HepG2 (cell line): ENCODE measurements at regions not wholly inside any gene's neighbourhood (a gene's known extent, or its start where the extent isn't known, plus 50 kb on each side); places are given as distances from the start of the nearest gene placed in this dataset.

Source experiments
- ATAC-seq: fragments of 200-7000 bp; cut with Tn5 transposase; 3 replicates; pipeline ENCODE4 v1.9.1; 2020; ENCODE audit warnings: mild to moderate bottlenecking, moderate library complexity
- BruUV-seq: library from RNA; stranded (reverse); fragments of 400-500 nt; replicated peaks from 2 replicates; lab custom pipeline; 2021; lab: Mats Ljungman, UMichigan
- CTCF ChIA-PET: fragments of 300-600 bp; formaldehyde crosslinking; extraction: SDS; loops from one replicate; lab custom pipeline; 2021; ENCODE audit warnings: low total read pairs, inconsistent platforms, low intra/inter-chr PET ratio; lab: Yijun Ruan, JAX
- POLR2A ChIA-PET: fragments of 350-600 bp; sonication (Branson Sonifier 250); formaldehyde crosslinking; loops from one replicate; lab custom pipeline; 2020; ENCODE audit warnings: antibody characterized with exemption, inconsistent platforms; lab: Yijun Ruan, JAX
- DNase-seq: peaks from one replicate; pipeline ENCODE4 v3.0.0-alpha.2; 2015; ENCODE audit warnings: low spot score
- FAIRE-seq: peaks from 3 replicates; lab custom pipeline; 2011; peaks lifted over from hg19 to GRCh38; lab: Jason Lieb, UNC
- H2AFZ ChIP-seq: one replicate; pipeline ENCODE4 v1.6.1; 2011; ENCODE audit warnings: low read length, inconsistent platforms
- H3K27ac ChIP-seq: fragments of 300-600 bp; 3 replicates; pipeline ENCODE4 v1.8.0; 2011; ENCODE audit warnings: mixed run types, mild to moderate bottlenecking, mixed read lengths, low read length, inconsistent platforms; ENCODE audit not compliant: insufficient read depth; ENCODE audit errors: extremely low read length
- H3K27me3 ChIP-seq, 2 experiments: fragments of 200-600 bp in 1 of 2; 2 replicates in 1 of 2; 3 replicates in 1 of 2; pipeline versions ENCODE4 v1.6.0 to v1.8.0; 2011; ENCODE audit warnings: low read length in 2 of 2, mild to moderate bottlenecking in 2 of 2, moderate library complexity in 2 of 2, inconsistent platforms in 1 of 2; ENCODE audit not compliant: insufficient read depth in 2 of 2, control insufficient read depth in 1 of 2
- H3K36me3 ChIP-seq, 2 experiments: fragments of 200-600 bp in 1 of 2; replicated peaks in 1 of 2; 2 replicates in 1 of 2; 3 replicates in 1 of 2; pipeline versions ENCODE4 v1.5.1 to v1.8.0; 2011; ENCODE audit warnings: low read length in 2 of 2, inconsistent platforms in 1 of 2; ENCODE audit not compliant: insufficient read depth in 2 of 2, control insufficient read depth in 1 of 2
- H3K4me1 ChIP-seq: 2 replicates; pipeline ENCODE4 v1.5.1; 2012; ENCODE audit warnings: low read length, inconsistent platforms; ENCODE audit not compliant: insufficient read depth
- H3K4me2 ChIP-seq: 2 replicates; pipeline ENCODE4 v1.6.0; 2011; ENCODE audit warnings: low read depth, low read length, inconsistent platforms
- H3K4me3 ChIP-seq, 3 experiments: fragments of 200-600 bp in 1 of 3; sonication (generic), shearing (Covaris generic) in 1 of 3; replicated peaks in 1 of 3; 2 replicates each; pipeline ENCODE4 v1.5.1; 2011 to 2016; ENCODE audit warnings: low read length in 3 of 3, inconsistent platforms in 2 of 3, low read depth in 2 of 3, mild to moderate bottlenecking in 2 of 3, control low read depth in 1 of 3, mixed read lengths in 1 of 3; ENCODE audit not compliant: insufficient read depth in 1 of 3
- H3K79me2 ChIP-seq: one replicate; pipeline ENCODE4 v1.6.1; 2011; ENCODE audit warnings: low read length, inconsistent platforms; ENCODE audit not compliant: insufficient read depth
- H3K9ac ChIP-seq: 2 replicates; pipeline ENCODE4 v1.6.0; 2011; ENCODE audit warnings: mild to moderate bottlenecking, low read depth, low read length, inconsistent platforms; ENCODE audit not compliant: insufficient read depth
- H3K9me3 ChIP-seq: 2 replicates; pipeline ENCODE4 v1.5.1; 2012; ENCODE audit warnings: mild to moderate bottlenecking, low read length
- H4K20me1 ChIP-seq: 2 replicates; pipeline ENCODE4 v1.6.0; 2011; ENCODE audit warnings: inconsistent platforms, mild to moderate bottlenecking, low read length, moderate library complexity; ENCODE audit not compliant: insufficient read depth
- CREB3 ChIP-seq: sonication (generic); formaldehyde crosslinking; IDR thresholded peaks from 2 replicates; pipeline ENCODE4 v1.5.0; 2020; ENCODE audit warnings: missing genetic modification reagents
- GATAD1 ChIP-seq: IDR thresholded peaks from 2 replicates; pipeline ENCODE4 v1.6.1; 2016; ENCODE audit warnings: missing genetic modification reagents, missing compliant biosample characterization
- GFI1 ChIP-seq: sonication (generic); formaldehyde crosslinking; IDR thresholded peaks from 2 replicates; pipeline ENCODE4 v1.5.0; 2020; ENCODE audit warnings: missing genetic modification reagents, mild to moderate bottlenecking, borderline replicate concordance
- NFE2 ChIP-seq: sonication (generic); formaldehyde crosslinking; IDR thresholded peaks from 2 replicates; pipeline ENCODE4 v1.4.0; 2020; ENCODE audit warnings: missing genetic modification reagents
- NFE2L1 ChIP-seq: sonication (generic); formaldehyde crosslinking; IDR thresholded peaks from 2 replicates; pipeline ENCODE4 v1.4.0; 2020; ENCODE audit warnings: missing genetic modification reagents, mild to moderate bottlenecking, borderline replicate concordance
- NFYB ChIP-seq: sonication (generic); formaldehyde crosslinking; IDR thresholded peaks from 2 replicates; pipeline ENCODE4 v1.4.0; 2020; ENCODE audit warnings: missing genetic modification reagents
- NR3C1 ChIP-seq: sonication (generic); formaldehyde crosslinking; IDR thresholded peaks from 2 replicates; pipeline ENCODE4 v1.4.0; 2020; ENCODE audit warnings: missing genetic modification reagents
- SRY ChIP-seq: sonication (generic); formaldehyde crosslinking; IDR thresholded peaks from 2 replicates; pipeline ENCODE4 v1.8.0; 2022; ENCODE audit warnings: mild to moderate bottlenecking, missing genetic modification reagents
- TSC22D2 ChIP-seq: sonication (generic); formaldehyde crosslinking; IDR thresholded peaks from 2 replicates; pipeline ENCODE4 v1.5.1; 2020; ENCODE audit warnings: missing genetic modification reagents, mild to moderate bottlenecking, borderline replicate concordance
- ZMYM4 ChIP-seq: sonication (generic); formaldehyde crosslinking; IDR thresholded peaks from 2 replicates; pipeline ENCODE4 v1.8.1; 2023; ENCODE audit warnings: mild to moderate bottlenecking, missing genetic modification reagents
- ZNF260 ChIP-seq: sonication (generic); formaldehyde crosslinking; IDR thresholded peaks from 2 replicates; pipeline ENCODE4 v1.4.0; 2020; ENCODE audit warnings: missing genetic modification reagents, low read depth, mild to moderate bottlenecking, borderline replicate concordance
- ZNF30 ChIP-seq: sonication (generic); formaldehyde crosslinking; IDR thresholded peaks from 2 replicates; pipeline ENCODE4 v1.5.0; 2020; ENCODE audit warnings: mild to moderate bottlenecking, missing genetic modification reagents
- ZNF543 ChIP-seq: sonication (generic); formaldehyde crosslinking; IDR thresholded peaks from 2 replicates; pipeline ENCODE4 v1.4.0; 2020; ENCODE audit warnings: mild to moderate bottlenecking, missing genetic modification reagents
- ZSCAN29 ChIP-seq: sonication (generic); formaldehyde crosslinking; conservative IDR thresholded peaks from 2 replicates; pipeline ENCODE4 v1.4.0; 2020; ENCODE audit warnings: mild to moderate bottlenecking, missing genetic modification reagents
- in situ Hi-C: cut with HindIII; loops from 2 replicates; pipeline ENCODE4 v1.10.0; 2017; ENCODE audit warnings: low pct_unique_long_range_greater_than_20kb; ENCODE audit not compliant: extremely low pct_ligation_motif_present
- intact Hi-C: fragments of 100-400 bp; cut with micrococcal nuclease; formaldehyde crosslinking; loops from one replicate; pipeline ENCODE4 v1.10.0; 2022; ENCODE audit not compliant: unreplicated experiment
- TF ChIP-seq, protein P1 (sequence below): sonication (generic); formaldehyde crosslinking; IDR thresholded peaks from 2 replicates; pipeline ENCODE4 v1.4.0; 2020; ENCODE audit warnings: mild to moderate bottlenecking, missing genetic modification reagents
- TF ChIP-seq, protein P2 (sequence below): IDR thresholded peaks from 2 replicates; pipeline ENCODE4 v1.6.1; 2016; ENCODE audit warnings: missing genetic modification reagents, missing compliant biosample characterization
- TF ChIP-seq, protein P3 (sequence below): sonication (generic); formaldehyde crosslinking; IDR thresholded peaks from 2 replicates; pipeline ENCODE4 v1.5.1; 2020; ENCODE audit warnings: mild to moderate bottlenecking, missing genetic modification reagents, borderline replicate concordance

DNA sequence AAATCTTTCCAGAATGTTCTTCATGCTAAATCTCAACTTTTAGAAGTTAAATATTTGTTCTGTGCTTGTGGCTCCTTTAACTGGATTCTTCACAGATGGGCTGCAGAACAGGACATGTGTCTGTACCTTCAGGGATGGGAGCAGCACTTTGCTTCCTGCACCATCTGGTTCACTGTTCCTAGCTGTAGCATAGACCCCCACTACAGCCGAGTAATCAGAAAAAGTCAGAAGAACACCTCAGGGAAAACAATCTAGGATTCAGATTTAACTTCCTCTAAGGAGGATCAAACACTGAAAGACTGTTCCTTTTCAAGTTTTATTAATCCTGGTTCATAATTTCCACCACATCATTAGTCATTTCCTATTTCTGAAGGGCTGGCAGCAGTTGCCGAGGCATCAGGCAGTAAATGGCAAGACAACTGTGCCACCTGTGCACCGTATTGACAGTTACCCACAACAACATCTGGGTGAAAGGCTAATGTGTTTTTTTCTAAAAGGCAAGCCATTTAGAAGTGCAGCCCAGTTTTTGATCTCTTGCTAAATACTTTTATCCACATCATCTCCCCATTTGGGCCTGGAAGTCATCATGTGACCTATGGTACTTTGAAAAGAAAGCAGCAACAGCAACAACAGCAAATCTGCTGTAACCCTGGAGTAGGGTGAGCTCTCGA, 212.8 kb upstream of the BMP4 start (continued):
- TF ChIP-seq CREB3 = no peak

- CTCF ChIA-PET = no interaction called here
- Histone ChIP-seq H3K9ac (no peak overlapping the region), H3K79me2 (no peaks in the 10 kb centered on the region), H3K9me3 (no peaks in the 10 kb centered on the region), H3K4me1 (peaks cover 24% of the 10 kb centered on the region), H2AFZ (no peak overlapping the region), H3K4me3 (no peak overlapping the region), H3K27me3 (no peaks in the 10 kb centered on the region), H3K27ac (no peak overlapping the region), H4K20me1 (no peaks in the 10 kb centered on the region), H3K4me2 (no peak overlapping the region), H3K36me3 (no peaks in the 10 kb centered on the region)
- in situ Hi-C loops (no loop called here), intact Hi-C loops (no loop called here)
- FAIRE-seq (no peak), DNase-seq (no peak), ATAC-seq (no peak)
- POLR2A ChIA-PET = interaction anchor here (2.2 kb wide), 1 partner anchor 217 kb away, joined by 4 read pairs; no protein-coding TSS in a partner anchor
- BruUV-seq = no TSS peak
- TF ChIP-seq, protein P1, sequence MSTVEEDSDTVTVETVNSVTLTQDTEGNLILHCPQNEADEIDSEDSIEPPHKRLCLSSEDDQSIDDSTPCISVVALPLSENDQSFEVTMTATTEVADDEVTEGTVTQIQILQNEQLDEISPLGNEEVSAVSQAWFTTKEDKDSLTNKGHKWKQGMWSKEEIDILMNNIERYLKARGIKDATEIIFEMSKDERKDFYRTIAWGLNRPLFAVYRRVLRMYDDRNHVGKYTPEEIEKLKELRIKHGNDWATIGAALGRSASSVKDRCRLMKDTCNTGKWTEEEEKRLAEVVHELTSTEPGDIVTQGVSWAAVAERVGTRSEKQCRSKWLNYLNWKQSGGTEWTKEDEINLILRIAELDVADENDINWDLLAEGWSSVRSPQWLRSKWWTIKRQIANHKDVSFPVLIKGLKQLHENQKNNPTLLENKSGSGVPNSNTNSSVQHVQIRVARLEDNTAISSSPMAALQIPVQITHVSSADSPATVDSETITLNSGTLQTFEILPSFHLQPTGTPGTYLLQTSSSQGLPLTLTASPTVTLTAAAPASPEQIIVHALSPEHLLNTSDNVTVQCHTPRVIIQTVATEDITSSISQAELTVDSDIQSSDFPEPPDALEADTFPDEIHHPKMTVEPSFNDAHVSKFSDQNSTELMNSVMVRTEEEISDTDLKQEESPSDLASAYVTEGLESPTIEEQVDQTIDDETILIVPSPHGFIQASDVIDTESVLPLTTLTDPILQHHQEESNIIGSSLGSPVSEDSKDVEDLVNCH (CRISPR knock-in tag) = no peak
- TF ChIP-seq ZNF260 (CRISPR knock-in tag) = no peak
- TF ChIP-seq TSC22D2 (CRISPR knock-in tag) = no peak
- TF ChIP-seq NFYB (CRISPR knock-in tag) = no peak
- TF ChIP-seq, protein P2, sequence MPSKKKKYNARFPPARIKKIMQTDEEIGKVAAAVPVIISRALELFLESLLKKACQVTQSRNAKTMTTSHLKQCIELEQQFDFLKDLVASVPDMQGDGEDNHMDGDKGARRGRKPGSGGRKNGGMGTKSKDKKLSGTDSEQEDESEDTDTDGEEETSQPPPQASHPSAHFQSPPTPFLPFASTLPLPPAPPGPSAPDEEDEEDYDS (CRISPR knock-in tag) = no peak
- TF ChIP-seq NFE2L1 (CRISPR knock-in tag) = no peak
- no peak for TF ChIP-seq ZSCAN29
- no peak for TF ChIP-seq ZNF543 (CRISPR knock-in tag)
- no peak for TF ChIP-seq NFE2
- no peak for TF ChIP-seq SRY
- no peak for TF ChIP-seq GATAD1
- no peak for TF ChIP-seq ZMYM4 (CRISPR knock-in tag)
- TF ChIP-seq GFI1 (CRISPR knock-in tag) = no peak
- TF ChIP-seq ZNF30 = no peak
- TF ChIP-seq, protein P3, sequence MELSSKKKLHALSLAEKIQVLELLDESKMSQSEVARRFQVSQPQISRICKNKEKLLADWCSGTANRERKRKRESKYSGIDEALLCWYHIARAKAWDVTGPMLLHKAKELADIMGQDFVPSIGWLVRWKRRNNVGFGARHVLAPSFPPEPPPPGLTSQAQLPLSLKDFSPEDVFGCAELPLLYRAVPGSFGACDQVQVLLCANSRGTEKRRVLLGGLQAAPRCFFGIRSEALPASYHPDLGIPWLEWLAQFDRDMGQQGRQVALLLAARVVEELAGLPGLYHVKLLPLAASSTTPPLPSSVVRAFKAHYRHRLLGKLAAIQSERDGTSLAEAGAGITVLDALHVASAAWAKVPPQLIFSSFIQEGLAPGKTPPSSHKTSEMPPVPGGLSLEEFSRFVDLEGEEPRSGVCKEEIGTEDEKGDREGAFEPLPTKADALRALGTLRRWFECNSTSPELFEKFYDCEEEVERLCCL (CRISPR knock-in tag) = no peak
- no peak for TF ChIP-seq NR3C1
Observed at GRCh38 chr14:54170301-54170700, 213.7 kb upstream of the BMP4 start.
